ENCODE measurements at regions not wholly inside any gene's neighbourhood (a gene's known extent, or its start where the extent isn't known, plus 50 kb on each side); places are given as distances from the start of the nearest gene placed in this dataset.
"Not testable (repeated sequence)": the region's sequence is repeated elsewhere in the genome, so short reads cannot be mapped to it uniquely, and the experiment has no call there.

DNA sequence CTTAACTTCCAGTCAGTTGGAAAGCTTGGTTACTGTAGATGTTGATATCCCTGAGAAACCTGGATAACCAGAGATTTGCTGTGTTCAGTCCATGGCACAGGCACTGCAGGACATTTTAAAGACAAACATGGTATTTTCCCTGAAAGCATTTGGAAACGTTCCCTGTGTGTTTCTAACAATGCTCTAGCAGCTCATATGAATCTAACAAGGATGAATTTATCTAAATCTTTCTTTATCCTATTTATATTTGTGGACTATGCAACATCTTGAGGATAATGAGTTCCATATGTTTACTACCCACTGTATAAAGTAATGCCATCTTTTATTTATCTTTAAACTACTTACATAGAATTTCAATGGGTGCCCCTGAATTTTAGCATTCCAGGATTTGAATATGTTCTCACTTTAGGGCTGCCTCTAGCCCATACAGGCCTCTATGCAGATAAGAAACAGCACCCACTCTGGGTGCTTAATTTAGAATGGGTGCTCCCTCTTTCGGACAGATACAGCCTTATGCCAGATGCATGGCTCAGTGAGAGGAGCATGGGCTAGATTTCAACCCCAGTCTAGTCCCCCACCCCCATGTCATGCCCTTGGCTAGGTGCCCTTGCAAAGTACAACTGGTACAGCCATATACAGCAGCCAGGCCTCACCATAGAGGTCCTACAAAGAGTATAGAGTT, 50.6 kb upstream of the NEMP2 start:
- no peak for DNase-seq

DNA sequence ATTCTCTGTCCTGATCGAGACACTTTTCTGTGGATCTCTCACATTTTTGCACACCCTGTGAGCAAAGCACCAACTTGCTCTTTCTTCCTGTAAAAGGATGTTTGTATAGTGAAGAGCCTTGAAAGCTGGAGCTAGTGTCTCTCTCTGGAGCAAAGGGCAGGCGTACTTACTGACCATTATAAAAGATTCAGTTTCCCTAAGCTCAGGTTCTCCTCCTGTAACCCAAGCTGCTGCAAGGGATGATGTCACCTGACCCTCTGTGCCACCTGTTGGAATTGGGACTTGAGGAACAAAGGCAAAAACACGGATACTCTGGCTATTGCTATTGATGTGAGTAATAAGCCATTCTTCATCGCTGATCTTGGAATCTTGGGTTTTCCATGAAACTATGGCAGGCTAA, 52.6 kb upstream of the NEMP2 start:
- DNase-seq, result no peak

DNA sequence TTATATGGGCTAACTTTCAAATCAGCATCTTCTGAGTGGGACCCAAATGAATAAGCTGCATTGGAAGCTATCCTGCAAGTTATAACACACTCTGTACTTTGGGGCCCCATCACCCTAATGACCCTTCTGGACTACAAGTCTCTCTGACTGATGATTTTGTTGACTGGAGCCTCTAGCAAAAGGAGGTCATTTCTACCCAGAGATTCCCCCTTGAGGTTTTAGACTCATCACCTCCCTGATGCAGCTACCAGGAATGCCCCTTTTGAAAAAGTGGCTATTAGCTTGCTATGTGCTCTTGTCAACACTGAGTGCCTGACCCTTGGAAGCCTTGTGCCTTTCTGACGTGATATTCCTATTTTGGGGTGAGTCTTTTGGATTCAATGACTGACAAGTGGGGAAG, 54.5 kb upstream of the NEMP2 start:
- DNase-seq, result no peak

DNA sequence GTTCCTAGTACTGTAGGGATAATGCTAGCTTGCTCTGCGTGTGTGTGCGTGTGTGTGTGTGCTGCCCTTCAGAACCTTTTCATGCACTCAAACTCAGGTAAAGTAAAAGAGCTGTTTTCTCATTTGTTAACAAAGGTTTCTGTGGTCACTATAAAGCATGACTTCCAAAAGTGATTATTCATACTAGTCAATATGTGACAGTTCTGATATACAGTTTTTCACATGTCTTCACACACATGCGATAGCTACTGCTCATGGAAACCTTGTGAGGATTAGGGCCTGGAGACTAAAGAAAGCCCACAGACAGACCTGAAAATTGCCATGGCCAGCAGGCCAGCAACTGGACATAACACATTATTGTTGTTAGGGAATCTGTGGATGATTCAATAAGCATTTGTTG, 56.9 kb upstream of the NEMP2 start:
- DNase-seq, result no peak

DNA sequence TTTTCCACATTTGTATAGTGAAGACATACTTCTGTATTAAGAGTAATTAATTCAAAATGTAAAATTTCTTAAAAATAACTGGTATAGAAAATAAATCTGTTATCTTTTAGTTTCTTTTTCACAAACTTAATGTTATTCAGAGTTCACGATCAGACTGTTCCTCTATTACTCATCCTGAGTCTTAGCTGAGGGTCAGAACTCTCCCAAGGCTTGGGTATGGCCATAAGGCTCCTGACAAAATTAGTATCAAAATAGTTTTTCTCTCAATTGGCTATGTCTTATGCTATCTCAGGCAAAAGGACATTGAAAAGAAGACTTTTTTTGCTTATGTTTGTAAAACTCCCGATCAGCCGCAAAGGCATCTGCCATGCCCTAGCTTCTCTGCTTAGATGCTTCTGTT, 56.1 kb upstream of the NAB1 start:
- no peak for DNase-seq

DNA sequence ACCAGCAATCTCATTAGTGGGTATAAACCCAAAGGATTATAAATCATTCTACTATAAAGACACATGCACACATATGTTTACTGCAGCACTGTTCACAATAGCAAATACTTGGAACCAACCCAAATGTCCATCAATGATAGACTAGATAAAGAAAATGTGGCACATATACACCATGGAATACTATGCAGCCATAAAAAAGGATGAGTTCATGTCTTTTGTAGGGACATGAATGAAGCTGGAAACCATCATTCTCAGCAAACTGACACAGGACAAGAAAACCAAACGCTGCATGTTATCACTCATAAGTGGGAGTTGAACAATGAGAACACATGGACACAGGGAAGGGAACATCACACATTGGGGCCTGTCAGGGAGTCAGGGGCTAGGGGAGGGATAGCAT, 53.0 kb upstream of the NAB1 start:
- not testable (repeated sequence) for DNase-seq

DNA sequence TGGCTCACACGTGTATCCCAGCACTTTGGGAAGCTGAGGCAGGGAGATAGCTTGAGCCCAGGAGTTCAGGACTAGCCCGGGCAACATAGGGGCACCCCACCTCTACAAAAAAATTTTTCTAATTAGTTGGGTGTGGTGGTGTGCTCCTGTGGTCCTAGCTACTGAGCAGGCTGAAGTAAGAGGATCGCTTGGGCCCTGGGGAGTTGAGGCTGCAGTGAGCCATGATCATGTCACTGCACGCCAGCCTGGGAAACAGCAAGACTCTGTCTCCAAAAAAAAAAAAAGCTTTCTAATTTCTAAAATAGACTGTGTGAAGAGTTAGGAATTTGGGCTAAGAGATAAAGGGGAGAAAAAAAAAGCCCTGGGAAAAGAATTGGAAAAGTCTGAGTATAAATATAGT, 51.9 kb upstream of the NAB1 start:
- peak; percentile 56 for DNase-seq

DNA sequence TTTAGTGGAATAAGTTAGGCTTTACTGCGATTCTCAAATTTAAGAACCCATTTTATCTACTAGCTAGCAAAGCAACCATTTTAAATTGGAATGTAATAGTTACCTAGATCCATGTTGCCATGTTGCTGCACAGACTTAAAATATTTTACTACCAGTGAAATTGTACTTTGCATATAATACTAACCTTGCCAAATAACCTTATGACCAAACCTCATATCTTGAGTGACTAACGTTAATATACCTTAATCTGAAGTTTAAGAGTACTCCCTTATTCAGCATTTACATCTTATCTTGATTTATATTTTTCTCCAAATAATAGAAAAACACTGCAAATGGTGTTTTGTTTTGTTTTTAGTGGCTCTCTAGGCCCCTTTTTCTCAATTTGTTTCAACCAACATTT, 50.3 kb upstream of the NAB1 start:
- DNase-seq, result no peak

DNA sequence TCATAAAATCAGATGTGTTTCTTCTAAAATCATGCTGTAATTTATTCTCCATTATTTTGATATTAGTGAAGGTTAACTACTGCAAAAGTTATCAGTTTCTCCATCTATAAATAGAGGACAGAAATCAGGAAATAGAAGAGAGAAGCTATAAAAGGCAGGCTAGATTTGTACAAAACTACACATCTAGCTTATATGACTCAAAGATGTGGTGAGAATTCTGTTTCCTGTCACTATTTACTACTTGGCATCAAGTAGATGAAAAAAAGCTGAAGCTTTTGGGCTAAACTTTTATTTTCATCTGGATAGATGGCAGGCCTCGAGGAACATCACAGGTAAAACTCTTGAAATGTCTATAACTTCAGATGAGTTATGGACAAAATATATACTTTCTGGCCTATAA, 49.8 kb upstream of the NAB1 start:
- no peak for DNase-seq
